Breast epithelium (tissue), 4 donors: ENCODE measurements at regions not wholly inside any gene's neighbourhood (a gene's known extent, or its start where the extent isn't known, plus 50 kb on each side); places are given as distances from the start of the nearest gene placed in this dataset.
"Not testable (repeated sequence)": the region's sequence is repeated elsewhere in the genome, so short reads cannot be mapped to it uniquely, and the experiment has no call there.

Experiments used
- DNase-seq, 2 donors: peaks; one replicate each; pipeline ENCODE4 v3.0.0-alpha.2; 2019; ENCODE audit warnings: low spot score in 2 of 2
- H3K27ac ChIP-seq, 2 donors: fragments of 200-600 bp; sonication (generic) in 1 of 2; one replicate each; pipeline ENCODE4 v1.5.1; 2016 to 2019; ENCODE audit warnings: mild to moderate bottlenecking in 1 of 2
- H3K27me3 ChIP-seq, 2 donors: fragments of 200-600 bp; sonication (generic) in 1 of 2; one replicate each; pipeline versions ENCODE4 v1.5.1 to v1.6.0; 2017 to 2019; ENCODE audit warnings: control low read depth in 1 of 2, mild to moderate bottlenecking in 1 of 2
- H3K36me3 ChIP-seq: fragments of 200-600 bp; one replicate; pipeline ENCODE4 v1.5.1; 2019
- H3K4me1 ChIP-seq, 2 donors: fragments of 200-600 bp; sonication (generic); one replicate each; pipeline ENCODE4 v1.5.1; 2016 to 2019; ENCODE audit warnings: control low read depth in 1 of 2
- H3K4me3 ChIP-seq, 3 donors: fragments of 200-600 bp; sonication (generic); 1 replicate in 2 of 3; 2 replicates in 1 of 3; pipeline ENCODE4 v1.5.1; 2016 to 2019; ENCODE audit warnings: mild to moderate bottlenecking in 3 of 3, moderate library complexity in 2 of 3
- H3K9me3 ChIP-seq, 2 donors: fragments of 200-600 bp; sonication (generic) in 1 of 2; one replicate each; pipeline ENCODE4 v1.5.1; 2016 to 2019; ENCODE audit warnings: control low read depth in 1 of 2
- POLR2A ChIP-seq: fragments of 450-650 bp; IDR thresholded peaks from one replicate; pipeline ENCODE4 v1.6.1; 2016; ENCODE audit warnings: antibody characterized with exemption, mild to moderate bottlenecking, moderate library complexity
- POLR2AphosphoS5 ChIP-seq, 3 donors: sonication (generic); formaldehyde crosslinking; IDR thresholded peaks; one replicate each; pipeline ENCODE4 v1.6.1; 2017; ENCODE audit warnings: antibody characterized with exemption in 3 of 3
- intact Hi-C: fragments of 100-400 bp; cut with DNase I; formaldehyde crosslinking; loops from one replicate; pipeline ENCODE4 v1.15.1; 2023; ENCODE audit warnings: low total_unique reads
- TF ChIP-seq, protein P1 (sequence below), 3 donors: fragments of 450-650 bp; IDR thresholded peaks; one replicate each; pipeline ENCODE4 v1.5.1; 2016 to 2017; ENCODE audit warnings: antibody characterized with exemption in 3 of 3, mild to moderate bottlenecking in 3 of 3, moderate library complexity in 3 of 3

DNA sequence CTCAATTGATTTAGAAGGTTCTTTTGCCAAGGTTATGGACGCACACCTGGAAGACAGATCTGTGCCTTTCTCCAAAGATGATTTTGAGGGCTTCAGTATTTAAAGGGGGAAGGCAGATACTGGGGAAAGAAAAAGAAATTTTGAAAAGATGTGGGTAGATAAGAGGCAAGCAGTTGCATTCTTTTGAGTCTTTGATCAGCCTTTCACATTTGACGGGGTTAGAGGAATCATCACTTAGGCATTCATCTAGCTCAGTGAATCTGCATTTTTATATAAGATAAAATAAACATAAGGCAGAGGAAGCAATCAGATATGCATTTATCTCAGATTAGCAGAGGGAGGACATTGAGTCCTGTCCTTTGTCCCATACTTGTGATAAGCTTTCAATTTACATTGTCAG lies 243.4 kb upstream of the RAI14 start:
- Histone ChIP-seq H3K4me1 (no peaks in the 10 kb centered on the region), H3K27ac (no peak overlapping the region), H3K27me3 (no peaks in the 10 kb centered on the region), H3K36me3 (no peaks in the 10 kb centered on the region), H3K9me3 (no peaks in the 10 kb centered on the region), H3K4me3 (no peak overlapping the region)
- TF ChIP-seq, protein P1, sequence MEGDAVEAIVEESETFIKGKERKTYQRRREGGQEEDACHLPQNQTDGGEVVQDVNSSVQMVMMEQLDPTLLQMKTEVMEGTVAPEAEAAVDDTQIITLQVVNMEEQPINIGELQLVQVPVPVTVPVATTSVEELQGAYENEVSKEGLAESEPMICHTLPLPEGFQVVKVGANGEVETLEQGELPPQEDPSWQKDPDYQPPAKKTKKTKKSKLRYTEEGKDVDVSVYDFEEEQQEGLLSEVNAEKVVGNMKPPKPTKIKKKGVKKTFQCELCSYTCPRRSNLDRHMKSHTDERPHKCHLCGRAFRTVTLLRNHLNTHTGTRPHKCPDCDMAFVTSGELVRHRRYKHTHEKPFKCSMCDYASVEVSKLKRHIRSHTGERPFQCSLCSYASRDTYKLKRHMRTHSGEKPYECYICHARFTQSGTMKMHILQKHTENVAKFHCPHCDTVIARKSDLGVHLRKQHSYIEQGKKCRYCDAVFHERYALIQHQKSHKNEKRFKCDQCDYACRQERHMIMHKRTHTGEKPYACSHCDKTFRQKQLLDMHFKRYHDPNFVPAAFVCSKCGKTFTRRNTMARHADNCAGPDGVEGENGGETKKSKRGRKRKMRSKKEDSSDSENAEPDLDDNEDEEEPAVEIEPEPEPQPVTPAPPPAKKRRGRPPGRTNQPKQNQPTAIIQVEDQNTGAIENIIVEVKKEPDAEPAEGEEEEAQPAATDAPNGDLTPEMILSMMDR (IDR thresholded peaks at IDR 0.05), result no peak
- TF ChIP-seq POLR2AphosphoS5 (IDR thresholded peaks at IDR 0.05), result no peak
- no peak for DNase-seq
- intact Hi-C loops, result no loop called here

DNA sequence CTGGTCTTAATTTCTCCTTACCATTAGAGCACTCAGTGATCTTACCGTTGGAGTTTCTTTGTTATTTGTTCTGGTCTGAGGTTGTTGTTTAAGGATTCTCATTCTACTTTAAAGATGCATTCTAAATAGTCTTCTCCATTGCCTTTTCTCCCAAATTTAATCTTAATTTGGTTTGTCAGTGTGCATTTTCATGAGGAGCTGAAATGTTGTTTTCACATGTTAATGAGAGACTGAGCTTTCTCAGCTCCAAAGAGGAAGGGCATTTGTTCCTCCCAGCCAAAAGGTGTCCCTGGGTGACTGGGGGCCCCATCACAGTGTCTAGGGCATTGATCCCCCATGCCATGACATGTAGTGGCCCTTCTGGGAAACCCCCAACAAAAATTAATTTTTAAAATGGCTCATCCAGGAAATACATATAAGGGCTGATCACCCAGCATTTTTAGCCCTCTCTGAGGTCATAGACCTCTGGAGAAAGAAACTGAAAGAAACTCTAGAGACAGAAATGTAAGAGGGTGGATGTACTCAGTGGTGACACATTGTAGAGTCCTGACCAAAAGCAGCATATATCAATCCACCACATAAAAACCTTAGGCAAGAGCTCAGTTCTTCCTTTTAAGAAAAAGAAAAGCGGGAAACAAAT lies 240.4 kb upstream of the RAI14 start:
- TF ChIP-seq POLR2A, result no peak
- Histone ChIP-seq H3K36me3 (no peaks in the 10 kb centered on the region), H3K27me3 (no peaks in the 10 kb centered on the region), H3K27ac (no peak overlapping the region), H3K4me3 (no peak overlapping the region), H3K9me3 (peaks cover 0 to 6% of the 10 kb centered on the region in 2 donors), H3K4me1 (no peaks in the 10 kb centered on the region)
- intact Hi-C loops, result no loop called here
- DNase-seq, result no peak

DNA sequence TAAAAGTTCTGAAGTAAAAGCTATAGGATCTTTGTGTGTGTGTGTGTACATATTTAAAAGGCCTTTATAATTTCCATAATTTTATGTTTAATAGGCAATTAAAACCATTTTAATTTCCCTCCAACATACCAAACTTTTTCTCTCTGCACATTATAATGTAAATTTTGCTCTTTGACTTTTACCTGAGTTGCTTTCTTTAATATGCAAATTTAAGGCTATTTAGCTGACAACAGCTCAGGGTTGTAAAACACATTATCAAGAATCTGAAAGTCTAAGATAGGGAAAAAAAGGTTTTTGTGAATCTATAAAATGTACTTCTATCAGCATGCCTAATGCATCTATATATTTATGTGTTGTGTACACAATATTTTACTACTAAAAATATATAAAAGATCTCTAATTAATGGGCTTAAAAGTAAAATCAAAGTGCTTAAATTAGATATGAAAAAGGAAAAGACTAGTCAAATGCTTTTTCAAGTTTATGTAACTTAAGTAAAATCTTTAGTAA lies 239.6 kb upstream of the RAI14 start:
- Histone ChIP-seq H3K9me3 (peaks cover 0 to 6% of the 10 kb centered on the region in 2 donors), H3K36me3 (no peaks in the 10 kb centered on the region), H3K4me3 (no peak overlapping the region), H3K27me3 (no peaks in the 10 kb centered on the region), H3K4me1 (no peaks in the 10 kb centered on the region), H3K27ac (no peak overlapping the region)
- DNase-seq, result no peak
- intact Hi-C loops, result no loop called here
- TF ChIP-seq, protein P1 (IDR thresholded peaks at IDR 0.05), result no peak
- TF ChIP-seq POLR2A (no peak), POLR2AphosphoS5 (IDR thresholded peaks at IDR 0.05) (no peak)

DNA sequence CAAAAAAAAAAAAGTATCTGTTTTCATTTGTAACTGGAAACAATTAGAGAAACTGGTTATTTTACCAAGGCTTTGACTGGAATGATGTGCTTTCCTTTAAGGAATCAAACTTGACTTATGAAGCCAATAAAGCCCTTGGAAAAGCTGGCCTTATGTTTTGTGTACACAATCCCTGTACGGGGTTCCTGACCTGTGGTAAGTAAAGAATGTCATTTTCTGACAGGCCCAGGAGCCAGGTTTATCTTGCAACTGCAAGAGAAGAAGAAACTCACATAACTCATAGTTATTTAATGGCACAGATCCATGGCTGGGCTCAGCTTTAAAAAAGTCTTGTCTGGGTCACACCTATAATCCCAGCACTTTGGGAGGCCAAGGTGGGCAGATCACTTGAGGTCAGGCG lies 235.9 kb upstream of the RAI14 start:
- H3K9me3 ChIP-seq, H3K27me3 ChIP-seq, H3K4me3 ChIP-seq, intact Hi-C loops, H3K4me1 ChIP-seq, H3K27ac ChIP-seq, H3K36me3 ChIP-seq, DNase-seq: not testable (repeated sequence)

DNA sequence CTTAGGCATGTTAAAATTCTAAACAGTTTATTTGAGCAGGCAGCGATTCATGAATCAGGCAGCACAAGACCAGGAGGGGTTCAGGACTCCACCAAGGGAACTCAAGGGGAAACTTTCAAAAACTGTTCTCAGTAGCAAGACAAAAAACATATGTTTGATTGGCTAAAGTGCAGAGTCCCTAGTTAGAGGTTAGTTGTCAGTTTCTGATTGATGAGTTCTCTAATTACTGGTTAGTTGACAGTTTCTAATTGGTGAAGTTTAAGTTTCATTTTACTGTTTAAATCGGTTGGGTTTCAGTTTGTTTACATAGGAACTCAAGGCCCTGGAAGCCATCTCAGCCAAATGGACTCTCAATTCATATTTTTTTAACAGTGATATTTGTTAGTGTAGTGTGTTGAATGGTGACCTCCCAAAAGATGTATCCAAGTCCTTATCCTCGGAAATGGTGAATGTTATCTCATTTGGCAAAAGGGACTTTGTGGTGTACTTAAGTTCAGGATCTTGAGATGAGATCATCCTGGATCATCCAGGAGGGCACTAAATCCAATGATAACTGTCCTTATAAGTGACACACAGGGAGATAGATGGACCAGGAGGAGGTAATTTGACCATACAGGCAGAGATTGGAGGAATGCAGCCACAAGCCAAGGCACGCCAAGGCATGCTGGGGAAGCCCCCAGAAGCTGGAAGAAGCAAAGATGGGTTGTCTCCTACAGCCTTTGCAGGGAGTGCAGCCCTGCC lies 219.2 kb upstream of the RAI14 start:
- H3K27me3 ChIP-seq, result no peaks in the 10 kb centered on the region
- H3K36me3 ChIP-seq, result no peaks in the 10 kb centered on the region
- H3K9me3 ChIP-seq, result no peaks in the 10 kb centered on the region
- DNase-seq, result no peak
- no peaks in the 10 kb centered on the region for H3K4me1 ChIP-seq
- H3K27ac ChIP-seq, result no peak overlapping the region
- TF ChIP-seq, protein P1 (IDR thresholded peaks at IDR 0.05), result no peak
- TF ChIP-seq POLR2AphosphoS5 (IDR thresholded peaks at IDR 0.05) (no peak), POLR2A (no peak)
- intact Hi-C loops, result no loop called here
- no peak overlapping the region for H3K4me3 ChIP-seq

DNA sequence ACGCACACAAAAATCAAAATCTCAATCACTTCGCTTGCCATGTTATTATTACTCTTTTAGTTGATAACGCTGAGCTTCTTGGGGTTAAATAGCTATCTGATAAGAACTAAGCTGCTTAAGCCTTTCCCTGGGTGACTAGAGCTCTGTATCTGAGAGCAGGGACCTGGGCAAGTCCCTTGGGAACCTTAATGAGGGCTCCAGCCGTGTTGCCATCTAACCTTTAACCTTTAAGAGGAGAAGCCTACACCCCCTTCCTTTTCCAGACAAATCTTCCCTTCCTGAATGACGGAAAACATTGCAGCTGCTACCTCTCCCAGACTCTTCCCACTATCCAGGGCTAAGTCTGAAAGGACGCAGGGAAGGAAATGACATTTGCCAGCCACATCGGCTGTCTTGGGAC lies 216.5 kb upstream of the RAI14 start:
- Histone ChIP-seq H3K27ac (no peak overlapping the region), H3K27me3 (no peaks in the 10 kb centered on the region), H3K4me3 (no peak overlapping the region), H3K36me3 (no peaks in the 10 kb centered on the region), H3K4me1 (no peaks in the 10 kb centered on the region), H3K9me3 (no peaks in the 10 kb centered on the region)
- no peak for DNase-seq
- no peak for TF ChIP-seq POLR2AphosphoS5 (IDR thresholded peaks at IDR 0.05)
- no peak for TF ChIP-seq POLR2A
- TF ChIP-seq, protein P1 (IDR thresholded peaks at IDR 0.05), result no peak
- intact Hi-C loops, result no loop called here

DNA sequence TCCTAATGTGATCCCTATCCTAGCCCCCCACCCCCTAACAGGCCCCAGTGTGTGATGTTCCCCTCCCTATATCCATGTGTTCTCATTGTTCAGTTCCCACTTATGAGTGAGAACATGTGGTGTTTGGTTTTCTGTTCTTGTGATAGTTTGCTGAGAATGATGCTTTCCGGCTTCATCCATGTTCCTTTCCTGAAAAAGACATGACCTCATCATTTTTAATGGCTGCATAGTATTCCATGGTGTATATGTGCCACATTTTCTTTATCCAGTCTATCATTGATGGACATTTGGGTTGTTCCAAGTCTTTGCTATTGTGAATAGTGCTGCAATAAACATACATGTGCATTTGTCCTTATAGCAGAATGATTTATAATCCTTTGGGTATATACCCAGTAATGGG lies 214.4 kb upstream of the RAI14 start:
- H3K4me1 ChIP-seq, H3K36me3 ChIP-seq, H3K27me3 ChIP-seq, intact Hi-C loops, H3K27ac ChIP-seq, DNase-seq, H3K4me3 ChIP-seq, H3K9me3 ChIP-seq: not testable (repeated sequence)
